GM10248 (cell line): ENCODE measurements at regions not wholly inside any gene's neighbourhood (a gene's known extent, or its start where the extent isn't known, plus 50 kb on each side); places are given as distances from the start of the nearest gene placed in this dataset.

ENCODE experiments used
- CTCF ChIA-PET: fragments of 300-600 bp; sonication (Branson Sonifier 250); formaldehyde crosslinking; extraction: SDS; loops from one replicate; lab custom pipeline; 2021; ENCODE audit warnings: antibody characterized with exemption; lab: Yijun Ruan, JAX
- POLR2A ChIA-PET: fragments of 350-650 bp; sonication (Branson Sonifier 250); formaldehyde crosslinking; extraction: SDS; loops from one replicate; lab custom pipeline; 2020; ENCODE audit warnings: antibody characterized with exemption; lab: Yijun Ruan, JAX
- DNase-seq: peaks from one replicate; pipeline ENCODE4 v3.0.0; 2012; ENCODE audit errors: extremely low spot score
- CTCF ChIP-seq: IDR thresholded peaks from 2 replicates; pipeline ENCODE4 v1.5.1; 2012; ENCODE audit warnings: mild to moderate bottlenecking, low read depth; ENCODE audit errors: extremely low read depth, missing control alignments, control extremely low read depth

- DNase-seq: no peak
- no peak for TF ChIP-seq CTCF
- ChIA-PET POLR2A (no interaction called here), CTCF (no interaction called here)
Measured at GRCh38 chr9:106737516-106737915, 125.5 kb upstream of the ZNF462 start.

GRCh38 chr9:106738109-106738508 is 124.9 kb upstream of the ZNF462 start:
- no peak for DNase-seq
- CTCF ChIA-PET: interaction anchor here (2.3 kb wide), 1 partner anchor 13 kb away, joined by 9 read pairs; no protein-coding TSS in a partner anchor
- POLR2A ChIA-PET: no interaction called here
- TF ChIP-seq CTCF: no peak

GRCh38 chr9:106745457-106745856 is 117.5 kb upstream of the ZNF462 start:
- DNase-seq: no peak
- CTCF ChIA-PET: no interaction called here
- POLR2A ChIA-PET: no interaction called here
- no peak for TF ChIP-seq CTCF

- ChIA-PET CTCF (no interaction called here), POLR2A (no interaction called here)
- no peak for DNase-seq
- no peak for TF ChIP-seq CTCF
Measured at GRCh38 chr9:106745876-106746275, 117.1 kb upstream of the ZNF462 start.

GRCh38 chr9:106751681-106752080 is 111.3 kb upstream of the ZNF462 start:
- no peak for DNase-seq
- TF ChIP-seq CTCF: no peak
- CTCF ChIA-PET: interaction anchor here (1.0 to 2.7 kb wide), 4 partner anchors 12 to 53 kb away, joined by 3 to 9 read pairs (median 3); no protein-coding TSS in a partner anchor
- POLR2A ChIA-PET: no interaction called here

GRCh38 chr9:106752581-106752980 is 110.4 kb upstream of the ZNF462 start:
- DNase-seq: no peak
- TF ChIP-seq CTCF: no peak
- POLR2A ChIA-PET: interaction anchor here (0.9 kb wide), 1 partner anchor 531 kb away, joined by 3 read pairs; no protein-coding TSS in a partner anchor
- CTCF ChIA-PET: interaction anchor here (2.7 kb wide), 1 partner anchor 13 kb away, joined by 9 read pairs; no protein-coding TSS in a partner anchor

GRCh38 chr9:106753155-106753671 is 109.8 kb upstream of the ZNF462 start:
- POLR2A ChIA-PET: interaction anchor here (0.9 kb wide), 1 partner anchor 530 kb away, joined by 3 read pairs; no protein-coding TSS in a partner anchor
- peak; percentile 58 for DNase-seq
- CTCF ChIA-PET: interaction anchor here (1.0 to 1.2 kb wide), 2 partner anchors 9 to 15 kb away, joined by 3 to 4 read pairs; no protein-coding TSS in a partner anchor
- TF ChIP-seq CTCF: no peak
